CD8-positive, alpha-beta memory T cell (primary cell): ENCODE measurements at regions not wholly inside any gene's neighbourhood (a gene's known extent, or its start where the extent isn't known, plus 50 kb on each side); places are given as distances from the start of the nearest gene placed in this dataset.

Experiments used
- CTCF ChIA-PET: fragments of 350-600 bp; sonication (Branson Sonifier 250); formaldehyde crosslinking; loops from one replicate; lab custom pipeline; 2021; ENCODE audit warnings: antibody characterized with exemption; lab: Charles Lee
- POLR2A ChIA-PET: fragments of 350-600 bp; sonication (Branson Sonifier 250); formaldehyde crosslinking; loops from one replicate; lab custom pipeline; 2021; ENCODE audit warnings: antibody characterized with exemption; lab: Charles Lee
- DNase-seq, 5 donors: peaks; one replicate each; pipeline versions ENCODE4 v3.0.0 to v3.0.0-alpha.2; 2020 to 2022; ENCODE audit warnings: mixed read lengths in 1 of 5
- H3K27ac ChIP-seq: one replicate; pipeline ENCODE4 v1.7.0; 2013; ENCODE audit warnings: low read depth, mild to moderate bottlenecking, low read length, moderate library complexity
- H3K27me3 ChIP-seq: 2 replicates; pipeline ENCODE4 v1.7.0; 2013; ENCODE audit warnings: low read length, mild to moderate bottlenecking; ENCODE audit not compliant: insufficient read depth, poor library complexity, severe bottlenecking
- H3K36me3 ChIP-seq: 2 replicates; pipeline ENCODE4 v1.7.0; 2013; ENCODE audit warnings: mild to moderate bottlenecking, low read length, moderate library complexity; ENCODE audit not compliant: insufficient read depth
- H3K4me1 ChIP-seq: 2 replicates; pipeline ENCODE4 v1.7.0; 2013; ENCODE audit warnings: mild to moderate bottlenecking, low read length, moderate library complexity; ENCODE audit not compliant: insufficient read depth
- H3K4me3 ChIP-seq: 2 replicates; pipeline ENCODE4 v1.7.0; 2013; ENCODE audit warnings: mild to moderate bottlenecking, low read length
- H3K9me3 ChIP-seq: 2 replicates; pipeline ENCODE4 v1.7.0; 2013; ENCODE audit warnings: mild to moderate bottlenecking, low read length
- H3K27ac Mint-ChIP-seq, 8 donors: one replicate each; pipeline ENCODE4 v1.8.0; 2020 to 2021; ENCODE audit warnings: mixed read lengths in 8 of 8, mild to moderate bottlenecking in 6 of 8, inconsistent platforms in 3 of 8, moderate library complexity in 3 of 8
- H3K27me3 Mint-ChIP-seq, 2 donors: one replicate each; pipeline ENCODE4 v1.8.0; 2020 to 2021; ENCODE audit warnings: mixed read lengths in 2 of 2, mild to moderate bottlenecking in 1 of 2, moderate library complexity in 1 of 2
- H3K36me3 Mint-ChIP-seq, 3 donors: one replicate each; pipeline ENCODE4 v1.8.0; 2020 to 2021; ENCODE audit warnings: mixed read lengths in 3 of 3, inconsistent platforms in 1 of 3, mild to moderate bottlenecking in 1 of 3
- H3K4me1 Mint-ChIP-seq, 3 donors: one replicate each; pipeline ENCODE4 v1.8.0; 2020 to 2021; ENCODE audit warnings: mixed read lengths in 3 of 3, inconsistent platforms in 1 of 3, mild to moderate bottlenecking in 1 of 3
- H3K4me3 Mint-ChIP-seq, 7 donors: one replicate each; pipeline ENCODE4 v1.8.0; 2020 to 2021; ENCODE audit warnings: mixed read lengths in 7 of 7, mild to moderate bottlenecking in 6 of 7, moderate library complexity in 4 of 7, inconsistent platforms in 2 of 7
- H3K9me3 Mint-ChIP-seq, 5 donors: one replicate each; pipeline ENCODE4 v1.8.0; 2020 to 2022; ENCODE audit warnings: mixed read lengths in 5 of 5, mild to moderate bottlenecking in 3 of 5, moderate library complexity in 2 of 5, inconsistent platforms in 1 of 5

GRCh38 chr2:83172841-83173240 lies 1286.2 kb downstream of the SUCLG1 start:
- peaks cover 2 to 32% (median 5%) of the 10 kb centered on the region in 5 donors for H3K9me3 Mint-ChIP-seq
- ChIA-PET POLR2A (no interaction called here), CTCF (no interaction called here)

DNA sequence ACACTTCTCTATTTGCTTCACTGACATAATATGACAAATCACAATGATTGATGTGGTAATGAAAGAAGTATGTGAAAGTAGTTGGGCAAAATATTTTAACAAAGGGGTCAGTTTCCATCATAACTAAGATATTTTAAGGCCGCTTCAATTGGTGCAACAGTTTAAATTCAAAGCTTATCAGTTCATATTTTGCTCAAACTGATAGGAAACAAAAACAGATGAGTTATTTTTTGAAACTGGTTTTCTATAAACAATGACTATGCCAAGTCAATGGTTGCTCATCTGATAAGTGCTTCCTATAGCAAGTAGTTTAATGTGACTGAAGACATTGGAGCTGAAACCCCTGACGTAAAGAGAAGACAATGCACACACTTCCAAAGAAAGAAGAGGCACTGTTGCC lies 1290.7 kb downstream of the SUCLG1 start:
- no peak overlapping the region for H3K27ac ChIP-seq
- CTCF ChIA-PET: no interaction called here
- no peak for DNase-seq
- H3K27me3 ChIP-seq: no peaks in the 10 kb centered on the region
- Mint-ChIP-seq H3K27me3 (no peaks in the 10 kb centered on the region), H3K9me3 (peaks cover 0 to 25% (median 2%) of the 10 kb centered on the region in 5 donors), H3K4me1 (no peaks in the 10 kb centered on the region), H3K4me3 (no peak overlapping the region), H3K36me3 (no peaks in the 10 kb centered on the region), H3K27ac (no peak overlapping the region)
- no peaks in the 10 kb centered on the region for H3K36me3 ChIP-seq
- H3K4me1 ChIP-seq: no peaks in the 10 kb centered on the region
- H3K9me3 ChIP-seq: no peaks in the 10 kb centered on the region
- POLR2A ChIA-PET: no interaction called here
- H3K4me3 ChIP-seq: no peak overlapping the region

More at GRCh38 chr2:83172841-83173240, 1286.2 kb downstream of the SUCLG1 start:
- Mint-ChIP-seq H3K4me3 (no peak overlapping the region), H3K4me1 (no peaks in the 10 kb centered on the region), H3K27ac (no peak overlapping the region), H3K27me3 (no peaks in the 10 kb centered on the region), H3K36me3 (no peaks in the 10 kb centered on the region)
- no peak overlapping the region for H3K27ac ChIP-seq
- no peaks in the 10 kb centered on the region for H3K27me3 ChIP-seq
- no peaks in the 10 kb centered on the region for H3K9me3 ChIP-seq
- H3K4me3 ChIP-seq: no peak overlapping the region
- no peaks in the 10 kb centered on the region for H3K36me3 ChIP-seq
- H3K4me1 ChIP-seq: no peaks in the 10 kb centered on the region
- no peak for DNase-seq

DNA sequence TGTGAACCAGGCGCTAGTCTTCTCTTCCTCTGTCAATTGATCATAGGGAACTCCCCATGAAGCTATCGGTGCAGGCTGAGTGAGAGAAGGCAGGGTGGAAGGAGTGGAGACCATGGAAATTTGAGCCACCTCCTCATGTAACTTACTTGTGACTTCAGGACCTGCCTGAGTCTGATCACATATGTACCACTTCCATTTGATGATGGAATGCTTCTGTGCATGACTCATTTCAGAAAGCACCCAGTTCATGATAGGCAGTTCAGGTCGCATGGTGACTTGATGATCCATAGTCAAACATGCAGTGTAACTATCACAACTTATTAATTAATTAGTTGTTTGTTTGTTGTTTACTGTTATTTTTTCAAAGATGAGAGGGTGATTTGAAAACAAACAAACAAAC lies 1296.7 kb downstream of the SUCLG1 start:
- no peaks in the 10 kb centered on the region for H3K36me3 ChIP-seq
- H3K27ac Mint-ChIP-seq: no peak overlapping the region
- H3K4me1 Mint-ChIP-seq: no peaks in the 10 kb centered on the region
- no peak overlapping the region for H3K4me3 ChIP-seq
- no peaks in the 10 kb centered on the region for H3K4me1 ChIP-seq
- H3K27me3 ChIP-seq: no peaks in the 10 kb centered on the region
- ChIA-PET POLR2A (no interaction called here), CTCF (no interaction called here)
- no peak for DNase-seq
- H3K36me3 Mint-ChIP-seq: no peaks in the 10 kb centered on the region
- no peaks in the 10 kb centered on the region for H3K9me3 ChIP-seq
- no peaks in the 10 kb centered on the region for H3K27me3 Mint-ChIP-seq
- H3K4me3 Mint-ChIP-seq: no peak overlapping the region
- no peak overlapping the region for H3K27ac ChIP-seq
- peaks cover 0 to 17% (median 5%) of the 10 kb centered on the region in 5 donors for H3K9me3 Mint-ChIP-seq

DNA sequence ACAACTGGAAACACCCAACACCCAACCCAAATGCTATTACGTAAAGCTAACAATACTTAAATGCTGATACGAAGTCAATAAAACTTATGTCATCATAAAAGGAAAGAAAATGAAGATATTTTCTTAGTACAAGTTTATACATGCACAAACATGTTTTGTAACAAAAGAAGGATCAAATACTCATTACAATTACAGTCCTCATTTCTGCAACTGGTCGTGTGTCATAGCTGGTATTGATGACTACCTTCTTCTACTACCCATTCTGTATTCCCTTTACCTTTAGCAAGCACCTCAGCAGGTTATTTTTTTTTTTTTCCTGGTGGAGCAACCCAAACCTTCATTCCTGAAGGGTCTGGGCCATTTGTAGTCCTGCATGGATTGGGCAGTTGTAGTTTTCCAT lies 1298.5 kb downstream of the SUCLG1 start:
- Mint-ChIP-seq H3K4me1 (no peaks in the 10 kb centered on the region), H3K4me3 (no peak overlapping the region), H3K27me3 (no peaks in the 10 kb centered on the region), H3K27ac (no peak overlapping the region), H3K36me3 (no peaks in the 10 kb centered on the region), H3K9me3 (peaks cover 3 to 17% (median 7%) of the 10 kb centered on the region in 5 donors)
- no peak overlapping the region for H3K27ac ChIP-seq
- H3K36me3 ChIP-seq: no peaks in the 10 kb centered on the region
- DNase-seq: no peak
- POLR2A ChIA-PET: no interaction called here
- no peaks in the 10 kb centered on the region for H3K9me3 ChIP-seq
- no peaks in the 10 kb centered on the region for H3K27me3 ChIP-seq
- no peak overlapping the region for H3K4me3 ChIP-seq
- no peaks in the 10 kb centered on the region for H3K4me1 ChIP-seq
- CTCF ChIA-PET: no interaction called here

DNA sequence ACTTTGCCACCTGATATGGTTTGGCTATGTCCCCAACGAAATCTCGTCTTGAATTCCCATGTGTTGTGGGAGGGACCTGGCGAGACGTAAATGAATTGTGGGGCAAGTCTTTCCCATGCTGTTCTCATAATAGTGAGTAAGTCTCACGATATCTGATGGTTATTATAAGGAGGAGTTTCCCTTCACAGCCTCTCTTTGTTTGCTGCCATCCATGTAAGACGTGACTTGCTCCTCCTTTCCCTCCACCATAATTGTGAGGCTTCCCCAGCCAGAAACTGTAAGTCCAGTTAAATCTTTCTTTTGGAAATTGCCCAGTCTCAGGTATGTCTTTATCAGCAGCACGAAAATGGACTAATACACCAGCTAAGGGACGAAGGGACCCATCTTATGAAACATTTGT lies 1303.3 kb downstream of the SUCLG1 start:
- Mint-ChIP-seq H3K27ac (no peak overlapping the region), H3K4me1 (no peaks in the 10 kb centered on the region), H3K27me3 (no peaks in the 10 kb centered on the region), H3K4me3 (no peak overlapping the region), H3K36me3 (no peaks in the 10 kb centered on the region), H3K9me3 (peaks cover 5 to 17% (median 6%) of the 10 kb centered on the region in 5 donors)
- H3K27me3 ChIP-seq: no peaks in the 10 kb centered on the region
- no peaks in the 10 kb centered on the region for H3K36me3 ChIP-seq
- no peaks in the 10 kb centered on the region for H3K9me3 ChIP-seq
- ChIA-PET POLR2A (no interaction called here), CTCF (no interaction called here)
- H3K4me1 ChIP-seq: no peaks in the 10 kb centered on the region
- no peak overlapping the region for H3K27ac ChIP-seq
- DNase-seq: no peak
- no peak overlapping the region for H3K4me3 ChIP-seq

DNA sequence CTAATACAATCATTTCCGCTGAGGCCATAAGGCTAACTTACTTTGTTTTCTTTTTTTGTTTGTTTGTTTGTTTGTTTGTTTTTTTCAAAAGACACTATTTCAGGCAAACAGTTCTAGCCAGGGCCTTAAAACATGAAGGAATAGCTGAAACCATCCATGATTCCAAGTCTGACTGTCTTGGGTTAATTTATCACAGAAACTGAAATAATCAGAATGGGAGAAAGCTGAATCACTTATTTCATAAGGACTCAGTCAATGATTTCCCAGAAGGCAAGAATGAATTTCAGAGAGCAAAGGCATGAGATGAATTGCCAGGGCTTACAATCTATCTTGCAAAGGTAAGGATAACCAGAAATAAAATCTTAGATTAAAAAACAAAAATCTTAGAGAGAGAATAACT lies 1315.1 kb downstream of the SUCLG1 start:
- POLR2A ChIA-PET: no interaction called here
- Mint-ChIP-seq H3K4me3 (no peak overlapping the region), H3K27me3 (no peaks in the 10 kb centered on the region), H3K36me3 (no peaks in the 10 kb centered on the region), H3K9me3 (peaks cover 2 to 19% (median 9%) of the 10 kb centered on the region in 5 donors), H3K4me1 (no peaks in the 10 kb centered on the region), H3K27ac (no peak overlapping the region)
- CTCF ChIA-PET: no interaction called here
- H3K27me3 ChIP-seq: no peaks in the 10 kb centered on the region
- H3K27ac ChIP-seq: no peak overlapping the region
- no peaks in the 10 kb centered on the region for H3K36me3 ChIP-seq
- H3K4me1 ChIP-seq: no peaks in the 10 kb centered on the region
- DNase-seq: no peak
- H3K9me3 ChIP-seq: no peaks in the 10 kb centered on the region
- no peak overlapping the region for H3K4me3 ChIP-seq

DNA sequence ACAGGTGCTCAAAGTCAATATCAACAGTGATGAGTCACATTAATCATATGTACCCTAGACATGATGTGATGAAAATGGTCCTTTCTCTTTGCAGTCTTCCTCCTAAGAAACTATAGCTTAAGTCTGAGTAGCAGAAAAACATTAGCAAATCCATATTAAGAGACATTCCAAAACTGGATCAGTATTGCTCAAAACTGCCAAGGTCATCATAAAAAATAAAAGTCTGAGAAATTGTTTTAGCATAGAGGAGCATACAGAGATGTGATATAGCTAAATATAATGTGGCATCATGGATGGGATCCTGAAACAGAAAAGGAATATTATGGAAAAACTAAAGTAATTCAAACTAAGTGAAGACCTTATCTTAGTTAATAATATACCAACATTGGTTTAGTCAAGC lies 1316.1 kb downstream of the SUCLG1 start:
- CTCF ChIA-PET: no interaction called here

GRCh38 chr2:83115606-83116005 lies 1343.5 kb downstream of the SUCLG1 start:
- Histone ChIP-seq H3K36me3 (no peaks in the 10 kb centered on the region), H3K27me3 (no peaks in the 10 kb centered on the region), H3K9me3 (no peaks in the 10 kb centered on the region), H3K27ac (no peak overlapping the region), H3K4me1 (no peaks in the 10 kb centered on the region), H3K4me3 (no peak overlapping the region)
- Mint-ChIP-seq H3K36me3 (peaks cover 0 to 1% (median 0%) of the 10 kb centered on the region in 3 donors), H3K27ac (no peak overlapping the region), H3K9me3 (peaks cover 0 to 41% (median 0%) of the 10 kb centered on the region in 5 donors), H3K4me3 (no peak overlapping the region), H3K27me3 (no peaks in the 10 kb centered on the region), H3K4me1 (no peaks in the 10 kb centered on the region)
- POLR2A ChIA-PET: no interaction called here
- CTCF ChIA-PET: no interaction called here
- DNase-seq: no peak

More for the DNA sequence above, 1316.1 kb downstream of the SUCLG1 start:
- Histone ChIP-seq H3K27ac (no peak overlapping the region), H3K4me1 (no peaks in the 10 kb centered on the region), H3K27me3 (no peaks in the 10 kb centered on the region), H3K36me3 (no peaks in the 10 kb centered on the region), H3K9me3 (no peaks in the 10 kb centered on the region), H3K4me3 (no peak overlapping the region)
- Mint-ChIP-seq H3K4me1 (no peaks in the 10 kb centered on the region), H3K27ac (no peak overlapping the region), H3K27me3 (peaks cover 0 to 1% of the 10 kb centered on the region in 2 donors), H3K36me3 (no peaks in the 10 kb centered on the region), H3K9me3 (peaks cover 0 to 19% (median 11%) of the 10 kb centered on the region in 5 donors), H3K4me3 (no peak overlapping the region)
- POLR2A ChIA-PET: no interaction called here
- DNase-seq: no peak

DNA sequence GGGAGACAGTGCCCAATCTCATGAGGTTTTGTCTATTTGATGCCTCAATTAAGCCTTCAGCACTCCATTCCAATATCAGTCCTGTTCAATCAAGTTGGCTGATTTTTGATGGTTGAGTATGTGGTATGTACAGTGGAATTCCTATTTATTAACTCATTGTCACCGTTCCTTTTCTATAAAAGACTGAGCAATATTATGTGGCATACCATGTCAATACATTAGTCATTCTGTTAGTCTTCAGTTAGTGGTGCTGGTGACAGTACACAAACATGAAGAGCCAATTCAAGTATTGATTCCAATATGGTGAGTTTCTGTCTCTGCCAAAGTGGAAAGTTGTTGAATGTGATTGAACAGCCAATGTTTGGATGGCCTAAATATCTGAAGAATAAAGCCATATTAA lies 1343.9 kb downstream of the SUCLG1 start:
- no peaks in the 10 kb centered on the region for H3K27me3 Mint-ChIP-seq
- peaks cover 0 to 1% (median 0%) of the 10 kb centered on the region in 3 donors for H3K36me3 Mint-ChIP-seq
- peaks cover 0 to 43% (median 2%) of the 10 kb centered on the region in 5 donors for H3K9me3 Mint-ChIP-seq
- no peaks in the 10 kb centered on the region for H3K4me1 ChIP-seq
- H3K4me1 Mint-ChIP-seq: no peaks in the 10 kb centered on the region
- H3K36me3 ChIP-seq: no peaks in the 10 kb centered on the region
- no peak overlapping the region for H3K27ac Mint-ChIP-seq
- no peak overlapping the region for H3K27ac ChIP-seq
- H3K4me3 ChIP-seq: no peak overlapping the region
- ChIA-PET CTCF (no interaction called here), POLR2A (no interaction called here)
- no peaks in the 10 kb centered on the region for H3K9me3 ChIP-seq
- no peak overlapping the region for H3K4me3 Mint-ChIP-seq
- H3K27me3 ChIP-seq: no peaks in the 10 kb centered on the region
- DNase-seq: no peak
